GM19468 (cell line): ENCODE measurements at regions not wholly inside any gene's neighbourhood (a gene's known extent, or its start where the extent isn't known, plus 50 kb on each side); places are given as distances from the start of the nearest gene placed in this dataset.

Source experiments
- ATAC-seq: cut with Tn5 transposase; IDR thresholded peaks from one replicate; pipeline ENCODE4 v1.9.1; 2021; ENCODE audit warnings: mild to moderate bottlenecking, moderate library complexity, moderate number of reproducible peaks; ENCODE audit not compliant: unreplicated experiment; ENCODE audit errors: extremely low read depth

- no peak for ATAC-seq
These were observed 54.4 kb upstream of the STXBP5 start for GRCh38 chr6:147149826-147150225.

- ATAC-seq: no peak
These were observed 53.9 kb upstream of the STXBP5 start for GRCh38 chr6:147150293-147150692.
